Mesothelial cell of epicardium (in vitro differentiated cells): ENCODE measurements at regions not wholly inside any gene's neighbourhood (a gene's known extent, or its start where the extent isn't known, plus 50 kb on each side); places are given as distances from the start of the nearest gene placed in this dataset.

Experiments used
- DNase-seq, 2 experiments: peaks; one replicate each; pipeline ENCODE4 v3.0.0; 2021; ENCODE audit warnings: low spot score in 2 of 2; ENCODE audit not compliant: unreplicated experiment in 2 of 2
- H3K27ac Mint-ChIP-seq: 2 replicates; pipeline ENCODE4 v1.8.0; 2021; ENCODE audit warnings: mixed read lengths
- H3K27me3 Mint-ChIP-seq: 2 replicates; pipeline ENCODE4 v1.8.0; 2021; ENCODE audit warnings: low read depth, mixed read lengths
- H3K36me3 Mint-ChIP-seq: 2 replicates; pipeline ENCODE4 v1.8.0; 2021; ENCODE audit warnings: mixed read lengths
- H3K4me1 Mint-ChIP-seq: 2 replicates; pipeline ENCODE4 v1.8.0; 2021; ENCODE audit warnings: mixed read lengths
- H3K4me3 Mint-ChIP-seq: 2 replicates; pipeline ENCODE4 v1.8.0; 2021; ENCODE audit warnings: mild to moderate bottlenecking, moderate library complexity, mixed read lengths
- H3K9me3 Mint-ChIP-seq: 2 replicates; pipeline ENCODE4 v1.8.0; 2021; ENCODE audit warnings: mixed read lengths
- TF ChIP-seq, protein P1 (sequence below): fragments of 200-600 bp; sonication (generic); IDR thresholded peaks from one replicate; pipeline ENCODE4 v1.5.0; 2021; ENCODE audit warnings: antibody characterized with exemption; ENCODE audit not compliant: unreplicated experiment

DNA sequence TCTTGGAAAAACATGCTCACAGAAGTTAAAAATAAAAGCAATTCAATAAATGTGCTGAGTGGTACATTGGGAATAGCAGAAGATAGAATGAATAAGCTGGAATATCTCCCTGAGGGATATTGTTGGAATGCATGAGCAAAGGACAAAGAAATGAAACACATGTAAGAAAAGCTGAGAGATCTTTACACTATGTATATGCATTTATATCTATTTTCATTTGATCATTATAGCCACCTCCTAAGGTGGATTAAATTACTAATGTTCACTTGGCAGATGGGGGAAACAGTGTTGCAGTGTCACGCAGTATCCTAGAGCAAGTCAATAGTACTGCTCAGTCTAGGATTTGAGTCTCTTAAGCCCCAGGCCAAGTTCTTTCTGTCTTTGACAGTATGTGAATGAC, 542.0 kb upstream of the MARCKS start:
- no peak overlapping the region for H3K27ac Mint-ChIP-seq
- TF ChIP-seq, protein P1, sequence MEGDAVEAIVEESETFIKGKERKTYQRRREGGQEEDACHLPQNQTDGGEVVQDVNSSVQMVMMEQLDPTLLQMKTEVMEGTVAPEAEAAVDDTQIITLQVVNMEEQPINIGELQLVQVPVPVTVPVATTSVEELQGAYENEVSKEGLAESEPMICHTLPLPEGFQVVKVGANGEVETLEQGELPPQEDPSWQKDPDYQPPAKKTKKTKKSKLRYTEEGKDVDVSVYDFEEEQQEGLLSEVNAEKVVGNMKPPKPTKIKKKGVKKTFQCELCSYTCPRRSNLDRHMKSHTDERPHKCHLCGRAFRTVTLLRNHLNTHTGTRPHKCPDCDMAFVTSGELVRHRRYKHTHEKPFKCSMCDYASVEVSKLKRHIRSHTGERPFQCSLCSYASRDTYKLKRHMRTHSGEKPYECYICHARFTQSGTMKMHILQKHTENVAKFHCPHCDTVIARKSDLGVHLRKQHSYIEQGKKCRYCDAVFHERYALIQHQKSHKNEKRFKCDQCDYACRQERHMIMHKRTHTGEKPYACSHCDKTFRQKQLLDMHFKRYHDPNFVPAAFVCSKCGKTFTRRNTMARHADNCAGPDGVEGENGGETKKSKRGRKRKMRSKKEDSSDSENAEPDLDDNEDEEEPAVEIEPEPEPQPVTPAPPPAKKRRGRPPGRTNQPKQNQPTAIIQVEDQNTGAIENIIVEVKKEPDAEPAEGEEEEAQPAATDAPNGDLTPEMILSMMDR = no peak
- no peak for DNase-seq
- no peaks in the 10 kb centered on the region for H3K36me3 Mint-ChIP-seq
- no peak overlapping the region for H3K4me3 Mint-ChIP-seq
- H3K9me3 Mint-ChIP-seq = no peaks in the 10 kb centered on the region
- H3K27me3 Mint-ChIP-seq = no peaks in the 10 kb centered on the region
- peaks cover 20% of the 10 kb centered on the region for H3K4me1 Mint-ChIP-seq

DNA sequence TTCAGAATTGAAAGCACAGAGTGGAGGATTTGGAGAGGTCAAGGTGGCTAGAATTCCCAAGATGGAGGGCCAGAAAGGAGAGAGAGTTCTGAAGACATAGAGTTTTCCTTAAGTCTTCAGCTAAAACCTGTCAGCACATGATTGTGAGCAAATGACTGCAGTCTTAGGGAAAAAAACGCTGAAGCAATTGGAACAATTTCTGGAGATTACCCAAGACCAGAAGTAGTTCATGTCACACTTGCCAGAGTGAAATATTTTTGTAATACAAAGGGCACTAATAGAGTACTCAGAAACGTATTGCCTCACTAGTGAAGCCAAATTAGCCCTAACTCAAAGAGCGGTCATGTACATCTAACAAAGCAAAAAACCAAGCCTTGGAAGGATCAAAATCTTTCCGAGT, 541.3 kb upstream of the MARCKS start:
- Mint-ChIP-seq H3K9me3 (no peaks in the 10 kb centered on the region), H3K4me1 (peaks cover 17% of the 10 kb centered on the region), H3K27me3 (no peaks in the 10 kb centered on the region), H3K4me3 (no peak overlapping the region), H3K36me3 (no peaks in the 10 kb centered on the region), H3K27ac (no peak overlapping the region)
- DNase-seq = no peak
- TF ChIP-seq, protein P1 = no peak

DNA sequence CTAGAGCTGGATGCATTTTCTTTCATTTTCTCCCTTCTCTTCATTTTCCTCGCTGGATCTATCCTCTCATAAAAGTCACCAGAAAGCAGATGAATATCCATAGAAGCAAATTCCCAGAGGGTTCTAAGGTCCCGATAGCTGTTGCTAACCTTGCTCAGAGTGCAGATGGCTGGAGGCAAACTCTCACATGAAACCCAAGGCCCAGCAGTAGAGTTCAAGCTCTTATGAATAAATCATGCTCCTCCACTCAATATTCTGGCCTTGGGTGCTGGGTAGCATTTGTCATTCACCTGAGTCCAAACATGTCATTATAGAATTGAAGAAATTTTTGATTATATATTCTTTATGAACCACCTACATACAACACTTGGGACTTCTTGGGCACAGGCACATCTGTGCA, 539.7 kb upstream of the MARCKS start:
- no peak for DNase-seq
- TF ChIP-seq, protein P1 = no peak
- Mint-ChIP-seq H3K4me3 (no peak overlapping the region), H3K36me3 (no peaks in the 10 kb centered on the region), H3K27ac (no peak overlapping the region), H3K4me1 (peaks cover 17% of the 10 kb centered on the region), H3K27me3 (no peaks in the 10 kb centered on the region), H3K9me3 (no peaks in the 10 kb centered on the region)

DNA sequence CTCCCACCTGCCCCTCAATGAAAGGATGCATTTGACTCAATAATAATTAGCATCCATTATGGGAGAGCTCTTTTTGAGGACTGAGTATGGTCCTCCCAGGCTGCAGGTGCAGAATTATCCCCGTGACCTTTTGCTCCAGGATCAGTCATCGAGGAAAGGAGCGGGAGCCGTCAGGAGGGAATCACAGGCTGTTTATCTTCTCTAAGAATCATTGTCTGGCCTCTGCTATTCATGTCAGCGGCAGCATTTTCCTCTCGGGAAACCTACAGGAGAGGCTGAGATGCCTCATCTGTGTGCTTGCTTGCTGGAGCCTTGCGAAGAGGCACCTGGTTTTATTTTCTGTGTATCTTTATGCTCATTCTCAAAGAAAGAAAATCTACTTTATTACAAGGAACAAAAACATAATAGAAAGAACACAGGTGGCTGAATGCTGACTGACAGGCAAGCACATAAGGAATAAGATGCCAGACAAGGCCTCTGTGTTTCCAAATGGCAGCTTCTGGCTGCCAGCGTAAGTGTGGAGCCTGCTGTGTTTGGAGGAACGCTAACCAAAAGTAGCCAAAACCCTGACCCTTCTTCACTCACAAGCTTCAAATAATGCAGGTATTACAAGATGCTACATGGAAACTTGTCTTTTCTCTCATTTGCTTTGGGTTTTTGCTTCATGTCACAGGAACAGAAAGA, 539.1 kb upstream of the MARCKS start:
- H3K4me1 Mint-ChIP-seq = peaks cover 17% of the 10 kb centered on the region
- H3K4me3 Mint-ChIP-seq = no peak overlapping the region
- TF ChIP-seq, protein P1 = no peak
- no peaks in the 10 kb centered on the region for H3K9me3 Mint-ChIP-seq
- no peak overlapping the region for H3K27ac Mint-ChIP-seq
- no peak for DNase-seq
- H3K36me3 Mint-ChIP-seq = no peaks in the 10 kb centered on the region
- no peaks in the 10 kb centered on the region for H3K27me3 Mint-ChIP-seq

DNA sequence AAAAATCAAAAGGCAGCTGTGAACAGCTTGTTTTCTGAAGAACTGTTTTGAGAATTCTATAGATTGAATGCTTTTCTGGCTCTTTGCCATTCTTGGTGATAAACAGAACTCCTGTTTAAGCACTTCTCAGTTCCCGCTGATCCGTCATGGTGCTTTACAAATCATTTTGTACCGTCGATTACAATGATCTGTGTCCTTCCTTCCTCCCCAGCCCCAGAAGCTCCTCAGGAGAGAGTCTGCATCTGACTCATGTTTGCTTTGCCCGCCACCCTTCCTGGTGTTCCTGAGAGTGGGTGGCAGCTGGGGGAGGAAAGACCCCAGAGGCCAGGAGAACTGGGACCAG, 538.6 kb upstream of the MARCKS start:
- DNase-seq = no peak

More for the DNA sequence above, 538.6 kb upstream of the MARCKS start:
- TF ChIP-seq, protein P1 = no peak
- Mint-ChIP-seq H3K36me3 (no peaks in the 10 kb centered on the region), H3K27ac (peak overlapping the region; percentile 43), H3K4me1 (peaks cover 17% of the 10 kb centered on the region), H3K9me3 (no peaks in the 10 kb centered on the region), H3K4me3 (no peak overlapping the region), H3K27me3 (no peaks in the 10 kb centered on the region)
